Epithelial cell of esophagus (primary cell): ENCODE measurements at regions not wholly inside any gene's neighbourhood (a gene's known extent, or its start where the extent isn't known, plus 50 kb on each side); places are given as distances from the start of the nearest gene placed in this dataset.

Experiments
- DNase-seq: peaks from one replicate; pipeline ENCODE4 v3.0.0; 2010; ENCODE audit warnings: low read depth
- H3K4me3 ChIP-seq: 2 replicates; pipeline ENCODE4 v1.5.1; 2011; ENCODE audit warnings: mild to moderate bottlenecking, low read length, control low read depth
- CTCF ChIP-seq: IDR thresholded peaks from 2 replicates; pipeline ENCODE4 v1.5.1; 2011; ENCODE audit warnings: low read depth, mild to moderate bottlenecking, low read length, control low read depth, inconsistent platforms; ENCODE audit not compliant: insufficient read depth; ENCODE audit errors: missing control alignments

DNA sequence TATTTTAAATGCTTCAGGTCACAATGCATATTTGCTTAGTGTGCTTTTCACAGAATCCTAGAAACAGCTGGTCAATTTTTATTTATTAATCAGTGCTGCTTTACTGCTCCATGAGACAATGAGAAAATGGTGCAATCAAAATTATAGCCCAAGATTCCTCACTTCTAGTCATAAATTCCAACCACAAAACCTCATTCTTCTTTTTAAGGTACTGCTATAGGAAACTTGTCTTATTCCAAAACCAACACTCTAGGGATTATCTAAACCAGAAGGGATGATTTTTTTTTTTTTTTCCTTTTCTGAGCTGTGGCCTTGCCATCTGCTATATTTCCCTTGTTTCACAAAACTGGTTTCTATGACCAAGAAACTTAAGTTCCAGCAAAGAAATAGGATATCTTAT is 64.0 kb upstream of the SEMA3A start:
- no peak overlapping the region for H3K4me3 ChIP-seq
- no peak for DNase-seq

DNA sequence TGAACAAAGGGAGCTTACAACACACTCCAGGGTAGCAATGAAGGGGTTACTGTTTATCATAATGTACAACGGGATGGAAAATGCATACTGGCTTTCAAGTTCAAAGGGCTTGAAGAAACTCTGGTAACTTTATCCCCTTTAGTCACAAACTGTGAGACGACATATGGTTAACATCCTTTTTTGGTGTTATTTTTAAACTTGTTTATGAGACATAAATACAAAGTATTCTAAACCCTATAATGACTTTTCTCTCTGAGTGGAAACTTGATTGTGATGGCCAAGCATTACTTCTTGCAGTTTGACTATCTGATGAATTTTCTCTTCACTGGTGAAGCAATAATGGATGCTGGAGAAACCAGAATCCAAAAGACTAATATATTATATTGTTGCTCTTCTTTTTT is 62.0 kb upstream of the SEMA3A start:
- TF ChIP-seq CTCF, result no peak
- DNase-seq, result no peak
- no peak overlapping the region for H3K4me3 ChIP-seq

More for the DNA sequence above, 64.0 kb upstream of the SEMA3A start:
- TF ChIP-seq CTCF, result no peak

GRCh38 chr7:84251277-84251781 is 56.7 kb upstream of the SEMA3A start:
- no peak for TF ChIP-seq CTCF
- no peak overlapping the region for H3K4me3 ChIP-seq
- peak; percentile 72 for DNase-seq

DNA sequence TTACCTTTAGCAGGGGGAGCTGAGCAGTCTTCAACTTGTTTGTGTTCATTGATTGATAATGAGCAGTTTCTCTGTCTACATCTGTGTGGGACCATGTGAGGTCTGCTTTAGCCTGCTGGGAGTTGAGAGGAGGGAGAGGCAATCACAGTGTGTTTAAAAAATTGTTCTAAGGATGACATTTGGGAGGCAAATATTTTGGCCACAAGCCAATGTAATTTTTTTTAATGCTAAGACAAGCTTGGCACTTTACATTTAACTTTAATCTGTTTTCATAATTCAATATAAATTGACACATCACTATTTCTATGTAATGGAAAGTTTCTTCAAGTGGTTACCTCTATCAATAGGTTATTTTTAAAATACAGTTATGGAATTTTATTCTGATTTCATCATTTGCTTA is 55.9 kb upstream of the SEMA3A start:
- no peak for DNase-seq
- TF ChIP-seq CTCF, result no peak

DNA sequence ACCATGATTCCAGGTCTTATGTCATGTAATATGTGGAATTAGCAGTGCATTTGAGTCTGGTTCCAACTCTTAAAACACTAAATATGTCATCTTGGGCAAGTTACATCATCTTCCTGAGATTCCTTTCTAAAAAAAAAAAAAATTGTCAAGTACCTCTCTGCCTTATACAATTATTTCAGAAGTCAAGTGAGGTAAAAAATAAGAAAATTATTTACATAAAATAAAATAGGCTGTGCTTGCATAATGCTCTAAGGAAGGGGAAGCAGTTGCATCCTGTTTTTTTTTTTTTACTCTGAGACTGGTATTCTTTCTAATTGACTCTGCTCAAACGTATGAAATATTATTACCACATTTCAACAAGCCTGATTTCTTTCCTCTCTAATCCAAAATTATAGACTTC is 55.1 kb upstream of the SEMA3A start:
- H3K4me3 ChIP-seq, result no peak overlapping the region
- TF ChIP-seq CTCF, result no peak
- no peak for DNase-seq

More for the DNA sequence above, 55.9 kb upstream of the SEMA3A start:
- H3K4me3 ChIP-seq, result no peak overlapping the region

DNA sequence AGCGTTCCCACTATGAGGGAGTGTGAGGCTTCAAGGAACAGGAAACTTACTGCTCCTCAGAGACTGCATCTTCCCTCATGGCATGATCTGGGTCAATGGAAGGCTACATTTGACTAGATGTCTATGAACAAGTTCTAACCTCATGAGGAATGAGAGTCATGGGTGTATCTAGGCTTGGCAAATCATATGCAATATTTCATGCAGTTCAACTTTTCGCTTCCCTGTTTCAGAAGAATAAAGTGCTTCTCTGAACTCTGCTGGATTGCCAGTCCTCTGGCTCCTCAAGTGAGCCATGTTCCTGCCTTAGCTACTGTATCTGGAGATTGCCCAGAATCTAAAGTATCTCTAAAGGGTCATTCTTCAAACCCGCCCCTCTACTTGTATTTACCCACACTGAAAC is 54.3 kb upstream of the SEMA3A start:
- no peak overlapping the region for H3K4me3 ChIP-seq
- TF ChIP-seq CTCF, result no peak
- DNase-seq, result no peak

DNA sequence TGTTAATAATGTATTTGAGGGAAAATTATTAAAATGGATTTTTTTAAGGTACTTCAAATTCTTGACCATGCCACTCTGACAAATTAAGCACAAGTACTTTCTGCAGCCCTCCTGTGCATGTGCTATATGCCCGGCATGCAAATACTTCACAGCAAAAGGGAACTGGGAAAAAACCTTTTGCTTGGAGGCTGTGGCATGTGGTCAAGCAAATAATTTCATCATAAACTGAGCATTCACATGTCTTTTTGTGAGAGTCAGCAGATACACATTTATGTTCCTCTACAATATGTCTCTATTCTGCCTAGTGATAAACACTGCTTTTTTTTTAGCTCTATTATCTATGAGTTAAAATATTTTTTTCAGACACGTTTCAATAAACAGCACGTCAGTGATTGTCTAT is 53.7 kb upstream of the SEMA3A start:
- no peak for TF ChIP-seq CTCF
- DNase-seq, result no peak
- H3K4me3 ChIP-seq, result no peak overlapping the region
